Hepatocyte (in vitro differentiated cells): ENCODE measurements at regions not wholly inside any gene's neighbourhood (a gene's known extent, or its start where the extent isn't known, plus 50 kb on each side); places are given as distances from the start of the nearest gene placed in this dataset.

ENCODE experiments used
- EZH2phosphoT487 ChIP-seq: fragments of 200-600 bp; sonication (generic); IDR thresholded peaks from one replicate; pipeline ENCODE4 v1.6.1; 2018; ENCODE audit warnings: antibody characterized with exemption, mild to moderate bottlenecking, low read depth, moderate library complexity; ENCODE audit not compliant: unreplicated experiment, severe bottlenecking
- TF ChIP-seq, protein P1 (sequence below): fragments of 200-600 bp; sonication (generic); IDR thresholded peaks from 2 replicates; pipeline ENCODE4 v1.5.1; 2016; ENCODE audit warnings: antibody characterized with exemption, mild to moderate bottlenecking; ENCODE audit not compliant: poor library complexity

- TF ChIP-seq EZH2phosphoT487 = no peak
- TF ChIP-seq, protein P1, sequence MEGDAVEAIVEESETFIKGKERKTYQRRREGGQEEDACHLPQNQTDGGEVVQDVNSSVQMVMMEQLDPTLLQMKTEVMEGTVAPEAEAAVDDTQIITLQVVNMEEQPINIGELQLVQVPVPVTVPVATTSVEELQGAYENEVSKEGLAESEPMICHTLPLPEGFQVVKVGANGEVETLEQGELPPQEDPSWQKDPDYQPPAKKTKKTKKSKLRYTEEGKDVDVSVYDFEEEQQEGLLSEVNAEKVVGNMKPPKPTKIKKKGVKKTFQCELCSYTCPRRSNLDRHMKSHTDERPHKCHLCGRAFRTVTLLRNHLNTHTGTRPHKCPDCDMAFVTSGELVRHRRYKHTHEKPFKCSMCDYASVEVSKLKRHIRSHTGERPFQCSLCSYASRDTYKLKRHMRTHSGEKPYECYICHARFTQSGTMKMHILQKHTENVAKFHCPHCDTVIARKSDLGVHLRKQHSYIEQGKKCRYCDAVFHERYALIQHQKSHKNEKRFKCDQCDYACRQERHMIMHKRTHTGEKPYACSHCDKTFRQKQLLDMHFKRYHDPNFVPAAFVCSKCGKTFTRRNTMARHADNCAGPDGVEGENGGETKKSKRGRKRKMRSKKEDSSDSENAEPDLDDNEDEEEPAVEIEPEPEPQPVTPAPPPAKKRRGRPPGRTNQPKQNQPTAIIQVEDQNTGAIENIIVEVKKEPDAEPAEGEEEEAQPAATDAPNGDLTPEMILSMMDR = no peak
Observed at GRCh38 chr5:82560561-82560960, 282.4 kb upstream of the RPS23 start.
